Loucy (cell line): ENCODE measurements at regions not wholly inside any gene's neighbourhood (a gene's known extent, or its start where the extent isn't known, plus 50 kb on each side); places are given as distances from the start of the nearest gene placed in this dataset.
"Not testable (repeated sequence)": the region's sequence is repeated elsewhere in the genome, so short reads cannot be mapped to it uniquely, and the experiment has no call there.

Experiments
- H2AFZ ChIP-seq: fragments of 200-600 bp; sonication (generic); 2 replicates; pipeline ENCODE4 v1.6.0; 2016; ENCODE audit warnings: antibody characterized with exemption, mild to moderate bottlenecking, low read length, moderate library complexity
- H3F3A ChIP-seq: fragments of 200-600 bp; 2 replicates; pipeline ENCODE4 v1.6.0; 2016; ENCODE audit warnings: antibody characterized with exemption, low read depth, mild to moderate bottlenecking
- H3K27me3 ChIP-seq: fragments of 200-600 bp; sonication (generic); 2 replicates; pipeline ENCODE4 v1.6.1; 2014; ENCODE audit warnings: low read length, mild to moderate bottlenecking; ENCODE audit not compliant: insufficient read depth, poor library complexity, severe bottlenecking
- H3K36me3 ChIP-seq: fragments of 200-600 bp; sonication (generic); 2 replicates; pipeline ENCODE4 v1.6.1; 2016; ENCODE audit warnings: low read length; ENCODE audit not compliant: insufficient read depth
- H3K4me1 ChIP-seq: fragments of 200-600 bp; sonication (generic); 2 replicates; pipeline ENCODE4 v1.5.1; 2014; ENCODE audit warnings: low read length, mild to moderate bottlenecking; ENCODE audit not compliant: insufficient read depth, poor library complexity, severe bottlenecking
- H3K4me2 ChIP-seq: fragments of 200-600 bp; sonication (generic); 2 replicates; pipeline ENCODE4 v1.6.0; 2014; ENCODE audit warnings: antibody characterized with exemption, low read length, low read depth, mild to moderate bottlenecking; ENCODE audit not compliant: poor library complexity, severe bottlenecking
- H3K4me3 ChIP-seq: fragments of 200-600 bp; sonication (generic); 2 replicates; pipeline ENCODE4 v1.5.1; 2014; ENCODE audit warnings: low read length, mild to moderate bottlenecking, mixed read lengths; ENCODE audit not compliant: poor library complexity, severe bottlenecking
- H3K79me2 ChIP-seq: fragments of 200-600 bp; sonication (generic); 2 replicates; pipeline ENCODE4 v1.6.1; 2014; ENCODE audit warnings: low read length; ENCODE audit not compliant: insufficient read depth
- H3K9ac ChIP-seq: fragments of 200-600 bp; sonication (generic); 2 replicates; pipeline ENCODE4 v1.6.0; 2014; ENCODE audit warnings: mild to moderate bottlenecking, low read depth, low read length, moderate library complexity; ENCODE audit not compliant: poor library complexity, severe bottlenecking
- H3K9me2 ChIP-seq: fragments of 200-600 bp; sonication (generic); replicated peaks from 2 replicates; pipeline ENCODE4 v1.6.1; 2016; ENCODE audit warnings: low read depth, low read length, mixed read lengths
- H3K9me3 ChIP-seq: fragments of 200-600 bp; sonication (generic); 2 replicates; pipeline ENCODE4 v1.6.1; 2014; ENCODE audit warnings: mild to moderate bottlenecking, antibody characterized with exemption, low read length, low read depth; ENCODE audit not compliant: insufficient read depth
- H4K20me1 ChIP-seq: fragments of 200-600 bp; sonication (generic); 2 replicates; pipeline ENCODE4 v1.6.0; 2014; ENCODE audit warnings: antibody characterized with exemption, low read length, mild to moderate bottlenecking; ENCODE audit not compliant: insufficient read depth, poor library complexity, severe bottlenecking
- CTCF ChIP-seq: fragments of 200-600 bp; sonication (generic); conservative IDR thresholded peaks from 2 replicates; pipeline ENCODE4 v1.5.1; 2014; ENCODE audit warnings: mild to moderate bottlenecking, antibody characterized with exemption, low read length
- EZH2phosphoT487 ChIP-seq: fragments of 200-600 bp; IDR thresholded peaks from 2 replicates; pipeline ENCODE4 v1.6.1; 2018; ENCODE audit warnings: antibody characterized with exemption, mild to moderate bottlenecking, moderate library complexity, borderline replicate concordance

- no peak overlapping the region for H2AFZ ChIP-seq
- TF ChIP-seq EZH2phosphoT487 (no peak), CTCF (no peak)
Observed at GRCh38 chr6:72466971-72467566, 154.8 kb upstream of the KCNQ5 start.

GRCh38 chr6:72469406-72469983 is 152.4 kb upstream of the KCNQ5 start:
- not testable (repeated sequence) for H3K9me3 ChIP-seq, H3K4me1 ChIP-seq

More at GRCh38 chr6:72466971-72467566, 154.8 kb upstream of the KCNQ5 start:
- Histone ChIP-seq H3K9me3 (no peaks in the 10 kb centered on the region), H3K36me3 (no peaks in the 10 kb centered on the region), H3F3A (no peaks in the 10 kb centered on the region), H3K4me3 (no peak overlapping the region), H3K9me2 (no peaks in the 10 kb centered on the region), H3K4me1 (no peaks in the 10 kb centered on the region), H3K9ac (no peak overlapping the region), H3K79me2 (no peaks in the 10 kb centered on the region), H3K27me3 (no peaks in the 10 kb centered on the region), H3K4me2 (no peak overlapping the region), H4K20me1 (no peaks in the 10 kb centered on the region)

GRCh38 chr6:72476051-72476450 is 145.8 kb upstream of the KCNQ5 start:
- Histone ChIP-seq H2AFZ (no peak overlapping the region), H3K4me2 (no peak overlapping the region), H3K4me3 (no peak overlapping the region), H3K9me3 (no peaks in the 10 kb centered on the region), H4K20me1 (no peaks in the 10 kb centered on the region), H3K9ac (no peak overlapping the region), H3K9me2 (no peaks in the 10 kb centered on the region), H3K36me3 (no peaks in the 10 kb centered on the region), H3K4me1 (no peaks in the 10 kb centered on the region), H3K79me2 (no peaks in the 10 kb centered on the region), H3F3A (no peaks in the 10 kb centered on the region), H3K27me3 (no peaks in the 10 kb centered on the region)
- TF ChIP-seq EZH2phosphoT487 (no peak), CTCF (no peak)

More at GRCh38 chr6:72469406-72469983, 152.4 kb upstream of the KCNQ5 start:
- not testable (repeated sequence) for H3F3A ChIP-seq, H3K9ac ChIP-seq, H3K79me2 ChIP-seq, H2AFZ ChIP-seq, H3K9me2 ChIP-seq, H3K4me2 ChIP-seq, H3K36me3 ChIP-seq, H3K27me3 ChIP-seq, H3K4me3 ChIP-seq, H4K20me1 ChIP-seq

- Histone ChIP-seq H3K36me3 (no peaks in the 10 kb centered on the region), H3K9me2 (no peaks in the 10 kb centered on the region), H3K27me3 (no peaks in the 10 kb centered on the region), H3K4me2 (no peak overlapping the region), H3K9me3 (no peaks in the 10 kb centered on the region), H2AFZ (no peak overlapping the region), H3K9ac (no peak overlapping the region), H4K20me1 (no peaks in the 10 kb centered on the region), H3K4me3 (no peak overlapping the region), H3K4me1 (no peaks in the 10 kb centered on the region), H3K79me2 (no peaks in the 10 kb centered on the region), H3F3A (no peaks in the 10 kb centered on the region)
- TF ChIP-seq CTCF (no peak), EZH2phosphoT487 (no peak)
Observed at GRCh38 chr6:72476646-72477045, 145.2 kb upstream of the KCNQ5 start.
